ENCODE measurements at regions not wholly inside any gene's neighbourhood (a gene's known extent, or its start where the extent isn't known, plus 50 kb on each side); places are given as distances from the start of the nearest gene placed in this dataset.

DNA sequence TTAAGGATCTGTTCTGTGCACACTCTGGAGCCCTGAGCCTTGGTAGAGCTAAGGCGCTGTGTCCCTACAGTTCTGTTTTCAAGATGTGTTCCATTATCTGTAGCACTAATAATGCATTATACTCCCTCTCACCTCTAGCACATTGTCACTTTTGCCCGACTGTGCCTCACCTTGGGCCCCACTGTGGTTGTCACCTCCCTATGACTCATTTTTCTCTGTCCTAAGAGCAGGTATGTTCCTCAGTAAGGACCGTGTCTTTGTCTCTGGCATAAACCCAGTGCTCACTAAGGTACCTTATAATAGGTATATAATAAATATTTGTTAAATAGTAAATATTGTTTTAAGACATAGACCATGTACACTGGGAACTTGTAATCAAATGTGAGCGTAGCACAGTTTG is 942.5 kb upstream of the CITED2 start:
- TF ChIP-seq, protein P1, sequence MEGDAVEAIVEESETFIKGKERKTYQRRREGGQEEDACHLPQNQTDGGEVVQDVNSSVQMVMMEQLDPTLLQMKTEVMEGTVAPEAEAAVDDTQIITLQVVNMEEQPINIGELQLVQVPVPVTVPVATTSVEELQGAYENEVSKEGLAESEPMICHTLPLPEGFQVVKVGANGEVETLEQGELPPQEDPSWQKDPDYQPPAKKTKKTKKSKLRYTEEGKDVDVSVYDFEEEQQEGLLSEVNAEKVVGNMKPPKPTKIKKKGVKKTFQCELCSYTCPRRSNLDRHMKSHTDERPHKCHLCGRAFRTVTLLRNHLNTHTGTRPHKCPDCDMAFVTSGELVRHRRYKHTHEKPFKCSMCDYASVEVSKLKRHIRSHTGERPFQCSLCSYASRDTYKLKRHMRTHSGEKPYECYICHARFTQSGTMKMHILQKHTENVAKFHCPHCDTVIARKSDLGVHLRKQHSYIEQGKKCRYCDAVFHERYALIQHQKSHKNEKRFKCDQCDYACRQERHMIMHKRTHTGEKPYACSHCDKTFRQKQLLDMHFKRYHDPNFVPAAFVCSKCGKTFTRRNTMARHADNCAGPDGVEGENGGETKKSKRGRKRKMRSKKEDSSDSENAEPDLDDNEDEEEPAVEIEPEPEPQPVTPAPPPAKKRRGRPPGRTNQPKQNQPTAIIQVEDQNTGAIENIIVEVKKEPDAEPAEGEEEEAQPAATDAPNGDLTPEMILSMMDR (conservative IDR thresholded peaks at IDR 0.05): no peak
- no peaks in the 10 kb centered on the region for H3K36me3 Mint-ChIP-seq (ENCODE audit: low read depth)
- no peak overlapping the region for H3K27ac Mint-ChIP-seq (ENCODE audit: unreplicated experiment)
- peaks cover 7% of the 10 kb centered on the region for H3K9me3 Mint-ChIP-seq
- H3K27me3 Mint-ChIP-seq (ENCODE audit: low read depth): no peaks in the 10 kb centered on the region
- DNase-seq (ENCODE audit: low read depth, low spot score): no peak
- H3K4me3 Mint-ChIP-seq: no peak overlapping the region
- peaks cover 19% of the 10 kb centered on the region for H3K4me1 Mint-ChIP-seq

DNA sequence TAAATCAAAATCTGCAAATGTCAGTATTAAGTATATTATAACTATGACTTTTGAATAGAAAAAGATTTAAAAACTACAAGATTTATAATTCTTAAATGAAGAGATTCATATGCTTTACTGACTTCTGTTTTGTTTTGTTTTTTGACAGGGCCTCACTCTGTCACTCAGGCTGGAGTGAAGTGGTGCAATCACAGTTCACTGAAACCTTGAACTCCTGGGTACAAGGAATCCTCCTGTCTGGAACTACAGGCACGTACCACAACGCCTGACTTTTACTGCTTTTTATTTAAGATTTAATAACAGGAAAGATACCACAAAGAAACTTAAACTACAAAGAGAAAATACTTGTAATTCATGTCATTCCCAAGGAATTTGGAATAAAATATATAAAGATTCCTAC is 940.2 kb upstream of the CITED2 start:
- Mint-ChIP-seq H3K9me3 (peaks cover 7% of the 10 kb centered on the region), H3K36me3 (ENCODE audit: low read depth) (no peaks in the 10 kb centered on the region), H3K4me3 (no peak overlapping the region), H3K27ac (ENCODE audit: unreplicated experiment) (no peak overlapping the region), H3K4me1 (no peaks in the 10 kb centered on the region), H3K27me3 (ENCODE audit: low read depth) (no peaks in the 10 kb centered on the region)
- TF ChIP-seq, protein P1 (conservative IDR thresholded peaks at IDR 0.05): no peak
- no peak for DNase-seq (ENCODE audit: low read depth, low spot score)

GRCh38 chr6:140311146-140311545 is 936.7 kb upstream of the CITED2 start:
- no peak for DNase-seq (ENCODE audit: low read depth, low spot score)
- Mint-ChIP-seq H3K4me3 (no peak overlapping the region), H3K4me1 (no peaks in the 10 kb centered on the region), H3K36me3 (ENCODE audit: low read depth) (no peaks in the 10 kb centered on the region), H3K9me3 (peaks cover 7% of the 10 kb centered on the region), H3K27ac (ENCODE audit: unreplicated experiment) (no peak overlapping the region), H3K27me3 (ENCODE audit: low read depth) (no peaks in the 10 kb centered on the region)
- TF ChIP-seq, protein P1 (conservative IDR thresholded peaks at IDR 0.05): no peak

DNA sequence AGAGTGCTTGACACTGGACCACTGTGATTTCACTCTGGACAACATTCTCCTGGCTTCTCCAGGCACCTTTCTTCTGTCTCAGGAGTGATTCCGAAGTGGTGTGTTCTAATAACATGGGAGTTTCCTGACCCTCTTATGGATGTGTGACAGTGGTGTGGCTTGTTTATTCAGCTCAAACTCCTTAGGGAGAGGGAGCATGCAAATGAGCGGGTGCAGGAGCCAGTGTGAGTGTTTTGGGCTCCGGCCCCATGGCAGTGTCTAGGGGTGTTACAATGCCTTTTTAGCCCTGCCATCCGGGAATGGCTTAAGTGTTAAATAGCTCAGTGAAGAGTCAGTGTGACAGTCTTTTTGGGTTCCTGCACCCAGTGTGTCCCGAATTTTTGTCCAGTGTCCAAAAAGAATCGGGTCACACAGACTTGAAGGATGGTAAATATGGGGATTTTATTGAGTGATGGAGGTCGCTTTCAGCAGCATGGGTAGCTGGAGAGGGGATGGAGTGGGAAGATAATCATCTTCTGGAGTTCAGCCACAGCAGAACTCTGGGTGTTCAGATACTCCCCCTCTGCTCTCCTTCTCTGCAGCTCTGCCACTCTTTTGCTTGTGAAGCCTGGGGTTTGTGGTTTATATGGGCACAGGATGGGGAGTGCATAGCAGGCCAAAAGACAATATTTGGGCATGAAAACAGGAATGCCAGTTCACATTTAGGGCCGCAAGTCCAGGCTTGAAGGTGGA is 928.9 kb upstream of the CITED2 start:
- Mint-ChIP-seq H3K27me3 (ENCODE audit: low read depth) (no peaks in the 10 kb centered on the region), H3K4me1 (no peaks in the 10 kb centered on the region), H3K9me3 (no peaks in the 10 kb centered on the region), H3K27ac (ENCODE audit: unreplicated experiment) (peak overlapping the region; percentile 29), H3K36me3 (ENCODE audit: low read depth) (no peaks in the 10 kb centered on the region), H3K4me3 (no peak overlapping the region)
- TF ChIP-seq, protein P1 (conservative IDR thresholded peaks at IDR 0.05): no peak
- DNase-seq (ENCODE audit: low read depth, low spot score): no peak

- no peak overlapping the region for H3K27ac Mint-ChIP-seq (ENCODE audit: unreplicated experiment)
- H3K36me3 Mint-ChIP-seq (ENCODE audit: low read depth): no peaks in the 10 kb centered on the region
- peaks cover 10% of the 10 kb centered on the region for H3K9me3 Mint-ChIP-seq
- H3K4me3 Mint-ChIP-seq: no peak overlapping the region
- TF ChIP-seq, protein P1 (conservative IDR thresholded peaks at IDR 0.05): no peak
- H3K27me3 Mint-ChIP-seq (ENCODE audit: low read depth): no peaks in the 10 kb centered on the region
- no peak for DNase-seq (ENCODE audit: low read depth, low spot score)
- no peaks in the 10 kb centered on the region for H3K4me1 Mint-ChIP-seq
These were observed 925.9 kb upstream of the CITED2 start for GRCh38 chr6:140300331-140300730.

Data from neural crest cell (in vitro differentiated cells).